KMS-11 (cell line): ENCODE measurements at regions not wholly inside any gene's neighbourhood (a gene's known extent, or its start where the extent isn't known, plus 50 kb on each side); places are given as distances from the start of the nearest gene placed in this dataset.

Source experiments
- H2AFZ ChIP-seq: fragments of 200-600 bp; sonication (generic); 2 replicates; pipeline ENCODE4 v1.6.1; 2016; ENCODE audit warnings: antibody characterized with exemption, mixed run types, low read depth
- H3K27ac ChIP-seq: fragments of 200-600 bp; sonication (generic); 2 replicates; pipeline ENCODE4 v1.6.1; 2016; ENCODE audit warnings: mild to moderate bottlenecking, mixed run types
- H3K27me3 ChIP-seq: fragments of 200-600 bp; sonication (generic); 2 replicates; pipeline ENCODE4 v1.6.1; 2017; ENCODE audit warnings: mild to moderate bottlenecking, low read depth, mixed run types, moderate library complexity; ENCODE audit not compliant: insufficient read depth
- H3K36me3 ChIP-seq: fragments of 200-600 bp; sonication (generic); 2 replicates; pipeline ENCODE4 v1.6.1; 2017; ENCODE audit warnings: mild to moderate bottlenecking, mixed run types; ENCODE audit not compliant: insufficient read depth
- H3K4me1 ChIP-seq: fragments of 200-600 bp; sonication (generic); 2 replicates; pipeline ENCODE4 v1.6.1; 2016; ENCODE audit warnings: mild to moderate bottlenecking, low read depth, mixed run types; ENCODE audit not compliant: poor library complexity, severe bottlenecking
- H3K4me2 ChIP-seq: fragments of 200-600 bp; sonication (generic); 2 replicates; pipeline ENCODE4 v1.7.0; 2016; ENCODE audit warnings: mild to moderate bottlenecking, mixed run types
- H3K4me3 ChIP-seq: fragments of 200-600 bp; sonication (generic); IDR thresholded peaks from 2 replicates; pipeline ENCODE4 v1.6.1; 2017; ENCODE audit warnings: low read depth, low read length, mixed read lengths; ENCODE audit not compliant: insufficient read depth
- H3K79me2 ChIP-seq: fragments of 200-600 bp; sonication (generic); 2 replicates; pipeline ENCODE4 v1.6.1; 2016; ENCODE audit warnings: low read depth, mixed run types; ENCODE audit not compliant: insufficient read depth
- H3K9ac ChIP-seq: fragments of 200-600 bp; sonication (generic); 2 replicates; pipeline ENCODE4 v1.6.1; 2016; ENCODE audit warnings: mild to moderate bottlenecking, mixed run types
- H4K20me1 ChIP-seq: fragments of 200-600 bp; sonication (generic); 2 replicates; pipeline ENCODE4 v1.6.1; 2016; ENCODE audit warnings: mild to moderate bottlenecking, mixed run types; ENCODE audit not compliant: insufficient read depth
- TF ChIP-seq, protein P1 (sequence below): fragments of 200-600 bp; sonication (generic); conservative IDR thresholded peaks from 2 replicates; pipeline ENCODE4 v1.6.1; 2017; ENCODE audit warnings: low read depth, mild to moderate bottlenecking, antibody characterized with exemption, low read length, moderate library complexity, mixed read lengths

DNA sequence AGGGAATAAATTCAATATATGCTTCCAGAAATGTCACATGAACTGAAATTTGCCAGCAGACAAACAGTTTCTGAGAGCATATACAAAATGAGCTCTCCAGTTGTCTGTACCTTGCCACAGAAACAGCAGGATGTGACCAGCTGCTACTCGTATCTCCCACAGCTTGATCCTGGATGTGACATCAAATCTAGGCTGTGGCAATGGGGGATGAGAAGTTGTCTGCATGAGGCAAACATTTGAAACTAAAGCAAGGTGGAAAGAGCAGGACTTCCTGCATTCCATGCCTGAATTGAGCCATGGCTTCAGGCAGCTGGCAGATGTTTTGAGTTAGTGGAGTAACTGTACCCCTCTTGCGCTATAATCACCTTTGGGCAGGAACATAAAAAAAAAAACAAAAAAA, 1724.0 kb downstream of the RPA4 start:
- no peak overlapping the region for H2AFZ ChIP-seq
- H3K9ac ChIP-seq: no peak overlapping the region
- H3K4me2 ChIP-seq: no peak overlapping the region
- H3K4me1 ChIP-seq: no peaks in the 10 kb centered on the region
- no peaks in the 10 kb centered on the region for H4K20me1 ChIP-seq
- H3K36me3 ChIP-seq: no peaks in the 10 kb centered on the region
- no peaks in the 10 kb centered on the region for H3K79me2 ChIP-seq
- TF ChIP-seq, protein P1, sequence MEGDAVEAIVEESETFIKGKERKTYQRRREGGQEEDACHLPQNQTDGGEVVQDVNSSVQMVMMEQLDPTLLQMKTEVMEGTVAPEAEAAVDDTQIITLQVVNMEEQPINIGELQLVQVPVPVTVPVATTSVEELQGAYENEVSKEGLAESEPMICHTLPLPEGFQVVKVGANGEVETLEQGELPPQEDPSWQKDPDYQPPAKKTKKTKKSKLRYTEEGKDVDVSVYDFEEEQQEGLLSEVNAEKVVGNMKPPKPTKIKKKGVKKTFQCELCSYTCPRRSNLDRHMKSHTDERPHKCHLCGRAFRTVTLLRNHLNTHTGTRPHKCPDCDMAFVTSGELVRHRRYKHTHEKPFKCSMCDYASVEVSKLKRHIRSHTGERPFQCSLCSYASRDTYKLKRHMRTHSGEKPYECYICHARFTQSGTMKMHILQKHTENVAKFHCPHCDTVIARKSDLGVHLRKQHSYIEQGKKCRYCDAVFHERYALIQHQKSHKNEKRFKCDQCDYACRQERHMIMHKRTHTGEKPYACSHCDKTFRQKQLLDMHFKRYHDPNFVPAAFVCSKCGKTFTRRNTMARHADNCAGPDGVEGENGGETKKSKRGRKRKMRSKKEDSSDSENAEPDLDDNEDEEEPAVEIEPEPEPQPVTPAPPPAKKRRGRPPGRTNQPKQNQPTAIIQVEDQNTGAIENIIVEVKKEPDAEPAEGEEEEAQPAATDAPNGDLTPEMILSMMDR: no peak
- H3K4me3 ChIP-seq: no peak overlapping the region
- no peaks in the 10 kb centered on the region for H3K27me3 ChIP-seq
- H3K27ac ChIP-seq: no peak overlapping the region

DNA sequence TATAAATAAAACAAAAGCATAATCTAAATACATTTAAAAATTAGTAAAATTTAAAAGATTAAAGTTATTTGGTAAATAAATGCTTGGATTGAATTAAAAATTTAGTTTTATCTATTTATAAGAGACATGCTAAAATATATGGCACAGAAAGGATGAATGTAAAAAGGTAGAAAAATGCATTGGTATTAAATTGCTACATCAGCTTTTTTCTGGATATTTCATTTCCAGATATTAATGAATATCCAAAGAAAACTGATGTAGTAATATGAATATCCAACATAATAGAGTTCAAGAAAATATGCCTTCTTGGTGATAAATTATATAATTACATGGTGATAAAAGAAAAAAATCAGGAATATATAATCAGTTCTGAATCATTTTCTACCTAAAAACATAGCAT, 1743.9 kb downstream of the RPA4 start:
- TF ChIP-seq, protein P1: no peak
- Histone ChIP-seq H3K79me2 (no peaks in the 10 kb centered on the region), H3K36me3 (no peaks in the 10 kb centered on the region), H2AFZ (no peak overlapping the region), H4K20me1 (no peaks in the 10 kb centered on the region), H3K4me1 (no peaks in the 10 kb centered on the region), H3K27ac (no peak overlapping the region), H3K9ac (no peak overlapping the region), H3K4me2 (no peak overlapping the region), H3K27me3 (no peaks in the 10 kb centered on the region), H3K4me3 (no peak overlapping the region)

DNA sequence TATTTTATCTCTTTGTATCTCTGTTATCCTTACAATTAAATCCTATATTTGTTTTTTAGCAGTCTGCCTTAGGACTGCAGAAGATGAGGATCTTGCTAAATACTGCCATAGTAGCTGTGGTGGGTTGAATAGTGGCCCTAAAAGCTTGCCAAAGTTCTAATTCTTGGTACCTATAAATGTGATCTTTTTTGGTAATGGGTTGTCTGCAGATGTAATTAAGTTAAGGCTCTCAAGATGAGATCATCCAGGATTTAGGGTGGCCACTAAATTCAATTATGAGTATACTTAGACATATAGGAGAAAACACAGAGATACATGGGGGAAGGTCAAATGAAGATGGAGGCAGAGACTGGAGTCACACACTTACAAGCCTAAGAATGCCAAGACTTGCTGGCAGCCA, 1753.7 kb downstream of the RPA4 start:
- no peak overlapping the region for H3K4me2 ChIP-seq
- no peaks in the 10 kb centered on the region for H3K79me2 ChIP-seq
- H3K36me3 ChIP-seq: no peaks in the 10 kb centered on the region
- H3K4me1 ChIP-seq: no peaks in the 10 kb centered on the region
- no peak overlapping the region for H2AFZ ChIP-seq
- no peaks in the 10 kb centered on the region for H3K27me3 ChIP-seq
- H3K27ac ChIP-seq: no peak overlapping the region
- H4K20me1 ChIP-seq: no peaks in the 10 kb centered on the region
- no peak overlapping the region for H3K4me3 ChIP-seq
- TF ChIP-seq, protein P1: no peak
- no peak overlapping the region for H3K9ac ChIP-seq

DNA sequence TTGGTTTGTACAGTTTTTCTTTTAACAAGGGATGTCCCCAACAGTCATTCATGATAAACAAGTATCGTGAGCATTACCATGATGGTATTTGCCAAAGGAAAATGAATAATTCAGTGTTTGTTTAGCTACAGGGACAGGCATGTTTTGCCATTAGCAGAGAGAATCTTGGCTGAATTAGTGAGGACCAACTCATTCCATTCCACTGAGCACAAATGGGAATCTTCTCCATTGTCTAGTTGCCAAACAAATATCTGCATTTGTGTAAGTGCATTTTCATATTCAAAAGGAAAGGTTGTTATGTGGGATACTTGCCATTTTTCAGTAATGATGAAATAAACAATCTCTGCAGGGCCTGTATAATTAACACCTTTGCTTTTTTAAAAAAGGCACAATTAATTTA, 1762.6 kb downstream of the RPA4 start:
- no peaks in the 10 kb centered on the region for H4K20me1 ChIP-seq
- TF ChIP-seq, protein P1: no peak
- H3K4me1 ChIP-seq: no peaks in the 10 kb centered on the region
- no peak overlapping the region for H3K4me3 ChIP-seq
- no peak overlapping the region for H3K9ac ChIP-seq
- H3K79me2 ChIP-seq: no peaks in the 10 kb centered on the region
- H3K36me3 ChIP-seq: no peaks in the 10 kb centered on the region
- H3K27me3 ChIP-seq: no peaks in the 10 kb centered on the region
- no peak overlapping the region for H3K4me2 ChIP-seq
- H3K27ac ChIP-seq: no peak overlapping the region
- no peak overlapping the region for H2AFZ ChIP-seq

DNA sequence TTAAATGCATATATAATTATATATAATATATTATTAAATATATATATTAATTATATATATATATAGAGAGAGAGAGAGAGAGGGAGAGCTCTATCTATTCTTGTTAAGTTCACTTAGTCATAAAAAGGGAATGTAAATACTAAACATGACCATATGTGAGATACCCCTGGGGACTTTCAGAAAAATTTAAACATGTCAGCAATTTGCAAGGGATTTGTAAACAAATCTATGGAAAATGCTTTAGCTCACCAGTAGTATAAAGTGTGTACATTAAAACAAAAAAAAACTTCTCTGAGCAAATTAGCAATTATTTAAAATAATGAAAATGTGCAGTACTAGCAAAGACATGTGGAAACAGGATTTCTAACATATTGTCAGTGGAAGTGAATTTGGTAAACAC, 1755.5 kb downstream of the PCDH19 start:
- H3K4me3 ChIP-seq: no peak overlapping the region
- no peaks in the 10 kb centered on the region for H3K79me2 ChIP-seq
- H3K27me3 ChIP-seq: no peaks in the 10 kb centered on the region
- H3K4me2 ChIP-seq: no peak overlapping the region
- no peaks in the 10 kb centered on the region for H3K36me3 ChIP-seq
- H3K9ac ChIP-seq: no peak overlapping the region
- no peak overlapping the region for H3K27ac ChIP-seq
- TF ChIP-seq, protein P1: no peak
- no peaks in the 10 kb centered on the region for H3K4me1 ChIP-seq
- H2AFZ ChIP-seq: no peak overlapping the region
- H4K20me1 ChIP-seq: no peaks in the 10 kb centered on the region
